Peyer's patch (tissue), 4 donors: ENCODE measurements at regions not wholly inside any gene's neighbourhood (a gene's known extent, or its start where the extent isn't known, plus 50 kb on each side); places are given as distances from the start of the nearest gene placed in this dataset.

Experiments
- CTCF ChIP-seq, 6 experiments: fragments of 450-650 bp in 4 of 6; fragments of 200-600 bp in 2 of 6; sonication (generic) in 1 of 6; IDR thresholded peaks; one replicate each; pipeline ENCODE4 v1.5.1; 2017 to 2019; ENCODE audit warnings: antibody characterized with exemption in 6 of 6, mild to moderate bottlenecking in 3 of 6, moderate library complexity in 1 of 6
- POLR2A ChIP-seq, 2 donors: fragments of 450-650 bp; IDR thresholded peaks; one replicate each; pipeline ENCODE4 v1.5.1; 2017; ENCODE audit warnings: antibody characterized with exemption in 2 of 2, mild to moderate bottlenecking in 2 of 2, moderate library complexity in 2 of 2

- TF ChIP-seq CTCF (IDR thresholded peaks at IDR 0.05): no peak
- no peak for TF ChIP-seq POLR2A (IDR thresholded peaks at IDR 0.05)
Measured at GRCh38 chr2:21676676-21677075, 552.9 kb downstream of the TDRD15 start.
